Body of pancreas (tissue), 4 donors: ENCODE measurements at regions not wholly inside any gene's neighbourhood (a gene's known extent, or its start where the extent isn't known, plus 50 kb on each side); places are given as distances from the start of the nearest gene placed in this dataset.

Experiments used
- CTCF ChIP-seq, 7 experiments: fragments of 450-650 bp in 4 of 7; fragments of 200-600 bp in 3 of 7; sonication (generic) in 3 of 7; IDR thresholded peaks; one replicate each; pipeline ENCODE4 v1.5.1; 2016 to 2019; ENCODE audit warnings: antibody characterized with exemption in 7 of 7
- POLR2A ChIP-seq, 3 donors: fragments of 450-650 bp; IDR thresholded peaks; one replicate each; pipeline ENCODE4 v1.6.1; 2016; ENCODE audit warnings: antibody characterized with exemption in 3 of 3, mild to moderate bottlenecking in 2 of 3

GRCh38 chr21:18705971-18706370 is 302.4 kb upstream of the TMPRSS15 start:
- TF ChIP-seq CTCF (IDR thresholded peaks at IDR 0.05) (no peak), POLR2A (IDR thresholded peaks at IDR 0.05) (no peak)
